SK-N-SH treated with all-trans-retinoic acid at 6 μM for 48 hours (cell line): ENCODE measurements at regions not wholly inside any gene's neighbourhood (a gene's known extent, or its start where the extent isn't known, plus 50 kb on each side); places are given as distances from the start of the nearest gene placed in this dataset.

Experiments used
- ARNTL ChIP-seq: fragments of 450-650 bp; formaldehyde crosslinking; IDR thresholded peaks from 2 replicates; pipeline ENCODE4 v1.5.0; 2020; ENCODE audit warnings: low read depth, mild to moderate bottlenecking, moderate library complexity, borderline replicate concordance
- BACH2 ChIP-seq: fragments of 250-450 bp; sonication (Bioruptor Pico); IDR thresholded peaks from 2 replicates; pipeline ENCODE4 v1.9.0; 2021; ENCODE audit warnings: mild to moderate bottlenecking, borderline replicate concordance
- CREB5 ChIP-seq: fragments of 250-450 bp; sonication (Bioruptor Pico); IDR thresholded peaks from 2 replicates; pipeline ENCODE4 v1.5.1; 2020; ENCODE audit warnings: low read depth, mild to moderate bottlenecking, moderate library complexity
- CSRNP3 ChIP-seq: fragments of 250-450 bp; sonication (Bioruptor Pico); IDR thresholded peaks from 2 replicates; pipeline ENCODE4 v1.5.1; 2021; ENCODE audit warnings: mild to moderate bottlenecking, moderate library complexity
- GLIS3 ChIP-seq: fragments of 250-450 bp; sonication (Bioruptor Pico); IDR thresholded peaks from 2 replicates; pipeline ENCODE4 v1.5.0; 2020; ENCODE audit warnings: mild to moderate bottlenecking, moderate library complexity
- ISL1 ChIP-seq: fragments of 250-450 bp; sonication (Bioruptor Pico); IDR thresholded peaks from 2 replicates; pipeline ENCODE4 v2.1.2; 2022; ENCODE audit warnings: mild to moderate bottlenecking, moderate library complexity
- PATZ1 ChIP-seq: fragments of 250-450 bp; sonication (Bioruptor Pico); IDR thresholded peaks from 2 replicates; pipeline ENCODE4 v1.8.0; 2020; ENCODE audit warnings: mild to moderate bottlenecking, moderate library complexity, borderline replicate concordance
- PPARA ChIP-seq: fragments of 250-450 bp; sonication (Bioruptor Pico); IDR thresholded peaks from 2 replicates; pipeline ENCODE4 v1.5.0; 2020; ENCODE audit warnings: mild to moderate bottlenecking, borderline replicate concordance
- SNAI2 ChIP-seq: fragments of 250-450 bp; sonication (Bioruptor Pico); IDR thresholded peaks from 2 replicates; pipeline ENCODE4 v1.5.0; 2020; ENCODE audit warnings: mild to moderate bottlenecking, moderate library complexity
- TCF4 ChIP-seq: fragments of 250-450 bp; sonication (Bioruptor Pico); IDR thresholded peaks from 2 replicates; pipeline ENCODE4 v1.8.0; 2021; ENCODE audit warnings: mild to moderate bottlenecking, moderate library complexity, borderline replicate concordance
- TOX ChIP-seq: fragments of 250-450 bp; sonication (Bioruptor Pico); IDR thresholded peaks from 2 replicates; pipeline ENCODE4 v1.8.0; 2021; ENCODE audit warnings: mild to moderate bottlenecking, moderate library complexity, borderline replicate concordance

GRCh38 chr13:78194904-78195639 lies 276.4 kb upstream of the EDNRB start:
- no peak for TF ChIP-seq PATZ1 (CRISPR knock-in tag)
- TF ChIP-seq TOX (CRISPR knock-in tag) = no peak
- no peak for TF ChIP-seq ISL1 (CRISPR knock-in tag)
- no peak for TF ChIP-seq GLIS3 (CRISPR knock-in tag)
- no peak for TF ChIP-seq ARNTL (CRISPR knock-in tag)
- no peak for TF ChIP-seq BACH2 (CRISPR knock-in tag)
- TF ChIP-seq CREB5 (CRISPR knock-in tag) = no peak
- TF ChIP-seq TCF4 (CRISPR knock-in tag) = no peak
- TF ChIP-seq CSRNP3 (CRISPR knock-in tag) = no peak
- no peak for TF ChIP-seq PPARA (CRISPR knock-in tag)
- no peak for TF ChIP-seq SNAI2 (CRISPR knock-in tag)
